NT2/D1 (cell line): ENCODE measurements at regions not wholly inside any gene's neighbourhood (a gene's known extent, or its start where the extent isn't known, plus 50 kb on each side); places are given as distances from the start of the nearest gene placed in this dataset.

ENCODE experiments used
- SUZ12 ChIP-seq: IDR thresholded peaks from 2 replicates; pipeline ENCODE4 v1.6.1; 2011; ENCODE audit not compliant: insufficient read length, insufficient read depth; ENCODE audit errors: extremely low read depth
- YY1 ChIP-seq: IDR thresholded peaks from 2 replicates; pipeline ENCODE4 v1.6.1; 2011; ENCODE audit not compliant: insufficient read length, insufficient read depth
- ZNF274 ChIP-seq: IDR thresholded peaks from 2 replicates; pipeline ENCODE4 v1.6.1; 2011; ENCODE audit warnings: mild to moderate bottlenecking, low read depth, low read length

DNA sequence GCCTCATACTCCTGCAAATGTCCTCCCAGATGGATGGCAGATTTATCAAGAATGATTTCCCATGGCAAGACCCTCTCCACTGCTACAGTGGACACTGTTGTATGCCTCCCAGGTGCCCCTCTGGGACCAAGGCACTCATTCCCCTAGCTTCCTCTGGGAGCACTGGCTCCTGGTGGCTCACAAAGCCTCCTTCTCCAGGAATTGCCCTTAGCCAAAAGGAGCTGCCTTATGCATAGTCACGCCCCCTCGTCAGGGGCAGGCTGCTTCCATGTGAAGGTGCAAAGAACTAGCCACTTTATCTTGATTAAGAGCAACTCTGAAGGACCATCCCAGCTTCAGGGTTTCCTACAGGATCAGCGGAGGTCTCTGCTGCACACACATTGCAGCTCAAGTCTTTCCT, 358.1 kb downstream of the CDK5RAP2 start:
- TF ChIP-seq SUZ12 (no peak), ZNF274 (no peak), YY1 (no peak)
